ENCODE measurements at regions not wholly inside any gene's neighbourhood (a gene's known extent, or its start where the extent isn't known, plus 50 kb on each side); places are given as distances from the start of the nearest gene placed in this dataset.

GRCh38 chr13:103410002-103410401, 343.8 kb upstream of the SLC10A2 start:
- TF ChIP-seq YY1 (IDR thresholded peaks at IDR 0.05; ENCODE audit: low read depth) (no peak), REST (IDR thresholded peaks at IDR 0.05; ENCODE audit: low read depth) (no peak), USF1 (IDR thresholded peaks at IDR 0.05) (no peak), EP300 (IDR thresholded peaks at IDR 0.05; ENCODE audit: borderline replicate concordance) (no peak), MAX (IDR thresholded peaks at IDR 0.05) (no peak)
